ENCODE measurements at regions not wholly inside any gene's neighbourhood (a gene's known extent, or its start where the extent isn't known, plus 50 kb on each side); places are given as distances from the start of the nearest gene placed in this dataset.
"Not testable (repeated sequence)": the region's sequence is repeated elsewhere in the genome, so short reads cannot be mapped to it uniquely, and the experiment has no call there.

DNA sequence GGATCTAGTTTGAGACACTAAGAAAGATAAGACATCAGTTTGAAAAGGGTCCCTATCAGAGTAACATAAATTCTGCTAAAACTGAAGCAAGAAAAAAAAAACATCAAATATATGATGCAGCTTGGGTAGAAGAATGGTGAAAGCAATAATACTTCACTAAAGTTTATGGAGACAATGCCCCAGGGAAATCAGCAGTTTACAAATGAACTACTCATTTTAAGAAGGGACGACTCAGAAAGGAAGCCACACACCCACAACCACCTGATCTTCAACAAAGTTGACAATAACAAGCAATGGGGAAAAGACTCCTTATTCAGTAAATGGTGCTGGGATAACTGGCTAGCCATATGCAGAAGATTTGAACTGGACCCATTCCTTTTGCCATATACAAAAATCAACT, 143.5 kb downstream of the TPBG start:
- intact Hi-C loops (cut with micrococcal nuclease), result no loop called here

DNA sequence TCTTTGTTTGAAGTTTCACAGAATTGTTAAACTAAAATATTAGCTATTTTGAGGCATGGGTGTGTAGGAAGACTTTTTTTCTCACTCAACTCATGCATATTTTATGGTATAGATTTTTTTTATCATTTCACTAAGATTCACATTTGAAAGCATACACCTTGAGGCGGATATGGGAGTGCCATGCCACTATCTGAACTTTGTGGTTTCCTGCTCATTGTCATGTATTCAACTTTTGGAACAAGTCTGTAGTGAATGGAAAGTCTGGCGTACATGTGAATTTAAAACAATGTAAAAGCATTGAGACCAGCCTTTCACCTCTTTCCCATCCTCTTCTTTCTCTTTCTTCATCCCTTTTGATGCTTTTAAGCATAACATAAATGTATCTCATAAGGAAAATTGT, 147.9 kb downstream of the TPBG start:
- intact Hi-C loops (cut with micrococcal nuclease), result no loop called here

DNA sequence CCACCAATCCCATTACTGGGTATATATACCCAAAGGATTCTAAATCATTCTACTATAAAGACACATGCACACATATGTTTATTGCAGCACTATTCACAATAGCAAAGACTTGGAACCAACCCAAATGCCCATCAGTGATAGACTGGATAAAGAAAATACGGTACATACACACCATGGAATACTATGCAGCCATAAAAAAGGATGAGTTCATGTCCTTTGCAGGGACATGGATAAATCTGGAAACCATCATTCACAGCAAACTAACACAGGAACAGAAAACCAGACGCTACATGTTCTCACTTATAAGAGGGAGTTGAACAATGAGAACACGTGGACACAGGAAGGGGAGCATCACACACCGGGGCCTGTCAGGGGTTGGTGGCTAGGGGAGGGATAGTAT, 154.3 kb downstream of the TPBG start:
- intact Hi-C loops (cut with micrococcal nuclease), result not testable (repeated sequence)

DNA sequence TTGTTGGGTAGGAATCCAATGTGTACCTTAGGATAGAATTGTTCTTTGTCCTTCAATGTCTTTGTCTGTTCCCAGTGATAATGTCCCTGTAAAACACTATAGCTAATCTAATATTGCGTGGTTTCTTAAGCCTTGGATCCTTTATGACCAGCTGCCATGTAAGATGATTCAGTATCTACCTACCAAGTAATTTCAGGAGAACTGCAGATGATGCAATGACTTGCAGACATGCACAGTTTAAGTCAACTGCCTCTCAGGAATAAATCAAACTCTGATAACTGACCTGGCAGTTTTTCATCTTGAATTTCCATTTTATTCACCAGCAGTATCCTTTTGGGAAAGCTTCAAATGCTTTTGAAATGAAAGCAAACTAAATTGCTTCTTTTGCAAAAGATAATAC, 157.8 kb downstream of the TPBG start:
- intact Hi-C loops (cut with micrococcal nuclease), result no loop called here

DNA sequence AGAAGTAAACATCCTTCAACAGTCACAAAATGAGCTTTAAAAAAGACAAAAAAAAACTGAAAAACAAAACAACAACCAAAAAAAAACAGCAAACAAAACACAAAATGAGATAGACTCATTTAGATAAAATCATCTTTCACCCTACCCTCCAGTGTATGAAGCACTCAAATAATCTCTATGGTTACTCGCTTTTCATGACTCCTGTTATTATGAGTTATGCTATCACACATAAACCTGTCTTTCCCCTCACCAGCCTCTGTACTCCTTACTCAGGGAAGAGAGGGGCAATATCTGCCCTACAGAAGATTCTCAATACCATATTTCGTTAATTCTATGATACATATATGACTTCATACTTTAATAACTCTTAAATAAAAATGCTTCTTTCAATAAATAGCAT, 158.2 kb downstream of the TPBG start:
- intact Hi-C loops (cut with micrococcal nuclease), result no loop called here

DNA sequence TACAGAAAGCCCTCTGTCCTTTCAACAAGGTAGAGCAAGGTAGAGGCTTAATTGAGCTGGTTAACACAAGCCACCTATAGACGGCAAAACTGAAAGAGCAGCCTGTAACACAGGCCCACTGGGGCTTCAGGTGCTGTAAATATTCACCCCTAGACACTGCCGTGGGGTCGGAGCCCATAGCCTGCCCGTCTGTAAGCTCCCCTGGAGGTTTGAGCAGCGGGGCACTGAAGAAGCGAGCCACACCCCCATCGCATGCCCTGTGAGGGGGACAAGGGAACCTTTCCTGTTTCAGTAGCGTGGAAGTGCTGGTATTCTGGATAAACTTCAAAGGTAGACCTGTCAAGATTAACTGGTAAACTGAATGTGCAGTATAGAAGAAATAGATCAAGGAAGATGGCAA, 160.4 kb downstream of the TPBG start:
- intact Hi-C loops (cut with micrococcal nuclease), result no loop called here

DNA sequence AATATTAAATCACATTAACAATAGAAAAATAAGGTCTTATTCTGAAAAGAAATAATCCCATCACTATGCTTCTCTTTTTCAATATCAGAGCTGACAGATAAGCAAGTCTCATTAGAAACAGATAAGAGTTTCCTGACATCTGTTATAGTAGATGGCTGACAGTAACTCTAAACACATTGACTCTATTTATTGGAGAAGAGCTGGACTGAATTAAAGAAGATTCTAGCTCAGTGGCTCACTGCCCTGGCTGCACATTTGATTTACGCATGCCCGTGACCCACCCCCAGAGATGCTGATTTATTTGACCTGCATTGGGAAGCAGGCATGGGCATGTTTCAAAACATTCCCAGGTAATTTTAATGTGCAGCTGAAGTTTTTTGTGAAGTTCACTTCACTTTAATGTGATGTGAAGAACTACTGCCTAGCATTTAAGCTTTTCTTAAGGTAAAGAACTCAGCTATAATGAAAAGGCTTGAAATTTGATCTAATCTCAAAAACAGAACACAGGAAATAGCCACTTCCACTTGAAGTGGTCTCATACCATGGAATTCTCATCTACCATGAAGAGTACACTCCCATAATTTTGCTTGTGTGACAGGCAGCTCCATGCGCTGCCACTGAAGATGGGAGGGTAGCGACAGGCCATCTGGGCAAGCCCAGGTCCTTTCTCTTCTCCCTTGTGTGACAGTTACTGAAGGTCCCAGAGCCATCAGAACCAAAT, 162.3 kb downstream of the TPBG start:
- intact Hi-C loops (cut with micrococcal nuclease), result no loop called here

DNA sequence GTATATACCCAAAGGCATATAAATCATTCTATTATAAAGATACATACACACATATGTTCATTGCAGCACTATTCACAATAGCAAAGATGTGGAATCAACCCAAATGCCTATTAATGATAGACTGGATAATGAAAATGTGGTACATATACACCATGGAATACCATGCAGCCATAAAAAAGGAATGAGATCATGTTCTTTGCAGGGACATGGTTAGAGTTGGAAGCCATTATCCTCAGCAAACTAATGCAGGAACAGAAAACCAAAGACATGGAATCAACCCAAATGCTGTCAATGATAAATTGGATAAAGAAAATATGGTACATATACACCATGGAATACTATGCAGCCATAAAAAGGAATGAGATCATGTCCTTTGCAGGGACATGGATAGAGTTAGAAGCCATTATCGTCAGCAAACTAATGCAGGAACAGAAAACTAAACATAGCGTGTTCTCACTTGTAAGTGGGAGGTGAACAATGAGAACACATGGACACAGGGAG, 166.4 kb downstream of the TPBG start:
- intact Hi-C loops (cut with micrococcal nuclease), result not testable (repeated sequence)

DNA sequence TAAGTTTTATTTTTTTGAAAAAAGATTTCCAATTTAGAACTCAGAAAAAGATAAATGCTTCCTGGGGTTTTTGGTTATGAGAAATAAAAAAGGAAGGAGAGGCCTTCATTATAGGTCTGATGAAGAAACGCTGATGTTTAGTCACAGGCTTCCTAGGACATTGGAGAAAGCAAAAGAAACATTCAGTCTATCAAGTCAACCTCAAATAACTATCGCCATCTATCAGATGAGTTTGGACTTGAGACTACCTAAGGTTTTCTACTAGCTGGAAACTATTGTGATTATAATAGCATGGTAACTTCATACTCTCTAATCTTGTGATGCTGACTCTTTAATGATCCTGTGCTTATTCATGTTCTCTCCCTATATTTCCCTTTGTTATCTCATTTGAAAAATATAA, 171.3 kb downstream of the TPBG start:
- intact Hi-C loops (cut with micrococcal nuclease), result no loop called here

DNA sequence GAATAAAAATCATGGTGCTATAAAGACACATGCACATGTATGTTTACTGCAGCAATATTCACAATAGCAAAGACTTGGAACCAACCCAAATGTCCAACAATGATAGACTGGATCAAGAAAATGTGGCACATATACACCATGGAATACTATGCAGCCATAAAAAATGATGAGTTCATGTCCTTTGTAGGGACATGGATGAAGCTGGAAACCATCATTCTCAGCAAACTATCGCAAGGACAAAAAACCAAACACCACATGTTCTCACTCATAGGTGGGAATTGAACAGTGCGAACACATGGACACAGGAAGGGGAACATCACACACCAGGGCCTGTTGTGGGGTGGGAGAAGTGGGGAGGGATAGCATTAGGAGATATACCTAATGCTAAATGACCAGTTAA, 185.9 kb downstream of the TPBG start:
- intact Hi-C loops (cut with micrococcal nuclease), result not testable (repeated sequence)

DNA sequence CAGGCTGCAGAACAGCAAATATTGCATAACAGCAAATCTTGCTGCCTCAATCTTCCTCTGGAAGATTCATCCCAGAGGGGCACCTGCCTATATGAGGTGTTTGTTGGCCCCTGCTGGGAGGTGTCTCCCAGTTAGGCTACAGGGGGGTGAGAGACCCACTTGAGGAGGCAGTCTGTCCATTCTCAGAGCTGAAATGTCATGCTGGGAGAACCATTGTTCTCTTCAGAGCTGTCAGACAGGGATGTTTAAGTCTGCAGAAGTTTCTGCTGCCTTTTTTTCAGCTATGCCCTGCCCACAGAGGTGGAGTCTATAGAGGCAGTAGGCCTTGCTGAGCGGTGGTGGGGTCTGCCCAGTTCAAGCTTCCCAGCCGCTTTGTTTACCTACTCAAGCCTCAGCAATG, 187.7 kb downstream of the TPBG start:
- intact Hi-C loops (cut with micrococcal nuclease), result not testable (repeated sequence)

DNA sequence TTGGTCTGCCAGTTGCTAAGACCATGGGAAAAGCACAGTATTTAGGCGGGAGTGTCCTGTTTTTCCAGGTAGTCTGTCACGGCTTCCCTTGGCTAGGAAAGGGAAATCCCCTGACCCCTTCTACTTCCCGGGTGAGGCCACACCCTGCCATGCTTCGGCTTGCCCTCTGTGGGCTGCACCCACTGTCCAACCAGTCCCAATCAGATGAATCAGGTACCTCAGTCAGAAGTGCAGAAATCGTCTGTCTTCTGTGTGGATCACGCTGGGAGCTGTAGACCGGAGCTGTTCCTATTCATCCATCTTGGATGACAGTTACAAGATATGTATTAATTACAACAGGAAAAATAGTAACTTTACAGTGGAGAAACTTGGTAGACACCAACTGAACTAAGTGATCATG, 188.2 kb downstream of the TPBG start:
- intact Hi-C loops (cut with micrococcal nuclease), result no loop called here

DNA sequence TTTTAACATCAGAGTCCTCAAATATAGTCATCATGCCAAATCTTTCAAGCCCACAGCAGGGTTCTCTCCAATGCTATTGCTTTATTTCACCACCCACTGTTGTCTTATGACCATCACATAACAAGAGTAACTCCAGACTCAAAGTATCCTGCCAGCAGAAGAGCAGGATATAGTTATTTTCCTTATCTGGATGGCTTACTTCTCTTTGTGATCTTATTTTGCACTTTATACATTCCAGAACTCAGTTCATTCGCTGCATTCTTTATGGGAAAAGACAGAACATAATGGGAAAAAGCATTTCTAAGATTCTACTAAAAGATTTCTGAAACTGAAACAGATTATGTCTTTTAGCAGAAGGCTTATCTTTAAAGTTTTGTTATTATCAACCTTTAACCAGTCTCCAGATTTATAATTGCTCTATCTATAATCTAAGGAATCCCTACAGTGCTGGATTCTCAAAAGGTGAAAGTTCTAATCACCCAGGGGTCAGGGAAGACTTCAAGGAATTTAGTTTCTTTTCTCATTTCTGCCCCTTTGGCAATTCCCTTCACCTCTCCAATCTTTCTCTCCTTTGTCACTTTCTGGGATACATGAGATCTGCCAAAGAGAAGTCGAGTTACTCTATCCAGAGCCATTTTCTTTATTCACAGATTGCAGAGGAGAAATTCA, 190.4 kb downstream of the TPBG start:
- intact Hi-C loops (cut with micrococcal nuclease), result no loop called here

DNA sequence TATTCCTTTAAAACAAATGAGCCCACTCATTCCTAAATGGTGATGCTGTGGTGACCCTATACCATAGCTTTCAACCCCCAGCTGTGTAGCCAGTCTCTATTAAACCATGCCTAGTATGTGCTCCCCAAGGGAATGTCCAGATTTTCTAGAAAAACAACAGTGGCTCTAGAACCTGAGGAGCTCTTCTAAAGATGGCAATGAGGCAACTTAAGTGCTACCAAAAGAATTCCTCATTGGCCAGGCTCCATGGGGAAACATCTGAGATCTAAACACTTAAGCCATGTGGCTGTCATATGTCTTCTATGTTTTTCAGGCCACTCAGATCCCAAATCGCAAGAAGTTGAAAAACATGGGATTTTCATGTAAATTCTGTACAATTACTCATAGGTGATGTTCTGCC, 191.0 kb downstream of the TPBG start:
- intact Hi-C loops (cut with micrococcal nuclease), result no loop called here

DNA sequence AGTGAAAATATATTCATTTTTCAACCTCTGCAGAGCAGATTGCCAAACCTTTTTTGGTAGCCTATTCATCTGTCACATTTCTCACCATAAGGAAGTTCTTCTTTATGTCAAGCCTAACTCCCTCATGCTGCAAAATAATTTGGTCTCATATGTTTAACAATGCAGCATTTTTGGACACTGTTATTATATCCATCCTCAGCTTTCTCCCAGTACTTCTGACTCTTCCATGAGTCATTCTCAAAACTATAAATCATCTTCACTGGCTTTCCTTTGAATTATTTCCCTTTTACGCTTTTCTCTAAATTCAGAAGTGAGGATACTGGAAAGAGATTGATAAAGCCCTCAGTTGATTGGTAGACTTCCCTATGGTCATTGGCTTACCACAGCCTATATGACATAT, 192.2 kb downstream of the TPBG start:
- intact Hi-C loops (cut with micrococcal nuclease), result no loop called here

DNA sequence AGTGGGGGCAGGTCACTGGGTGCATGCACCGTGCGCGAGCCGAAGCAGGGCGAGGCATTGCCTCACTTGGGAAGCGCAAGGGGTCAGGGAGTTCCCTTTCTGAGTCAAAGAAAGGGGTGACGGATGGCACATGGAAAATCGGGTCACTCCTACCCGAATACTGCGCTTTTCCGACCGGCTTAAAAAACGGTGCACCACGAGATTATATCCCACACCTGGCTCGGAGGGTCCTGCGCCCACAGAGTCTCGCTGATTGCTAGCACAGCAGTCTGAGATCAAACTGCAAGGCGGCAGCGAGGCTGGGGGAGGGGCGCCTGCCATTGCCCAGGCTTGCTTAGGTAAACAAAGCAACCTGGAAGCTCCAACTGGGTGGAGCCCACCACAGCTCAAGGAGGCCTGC, 194.9 kb downstream of the TPBG start:
- intact Hi-C loops (cut with micrococcal nuclease), result not testable (repeated sequence)

DNA sequence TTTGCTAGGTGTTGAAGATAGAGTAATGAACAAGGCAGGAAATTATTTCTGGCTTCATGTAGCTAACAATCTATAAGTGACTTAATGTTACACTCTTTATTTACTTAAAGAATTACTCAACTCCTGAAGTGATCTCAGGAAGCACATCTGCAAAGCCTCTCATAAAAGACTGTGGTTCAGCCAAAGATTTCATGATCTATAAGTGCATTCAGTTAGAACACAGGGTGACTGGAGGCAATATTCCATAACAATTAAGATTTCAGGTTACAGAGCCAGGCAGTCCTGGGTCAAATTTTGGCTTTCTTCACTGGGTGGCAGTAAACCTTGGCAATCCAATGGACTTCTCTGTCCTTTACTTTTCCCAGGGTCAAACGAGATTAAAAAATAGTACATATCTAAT, 204.0 kb downstream of the TPBG start:
- intact Hi-C loops (cut with micrococcal nuclease), result no loop called here

DNA sequence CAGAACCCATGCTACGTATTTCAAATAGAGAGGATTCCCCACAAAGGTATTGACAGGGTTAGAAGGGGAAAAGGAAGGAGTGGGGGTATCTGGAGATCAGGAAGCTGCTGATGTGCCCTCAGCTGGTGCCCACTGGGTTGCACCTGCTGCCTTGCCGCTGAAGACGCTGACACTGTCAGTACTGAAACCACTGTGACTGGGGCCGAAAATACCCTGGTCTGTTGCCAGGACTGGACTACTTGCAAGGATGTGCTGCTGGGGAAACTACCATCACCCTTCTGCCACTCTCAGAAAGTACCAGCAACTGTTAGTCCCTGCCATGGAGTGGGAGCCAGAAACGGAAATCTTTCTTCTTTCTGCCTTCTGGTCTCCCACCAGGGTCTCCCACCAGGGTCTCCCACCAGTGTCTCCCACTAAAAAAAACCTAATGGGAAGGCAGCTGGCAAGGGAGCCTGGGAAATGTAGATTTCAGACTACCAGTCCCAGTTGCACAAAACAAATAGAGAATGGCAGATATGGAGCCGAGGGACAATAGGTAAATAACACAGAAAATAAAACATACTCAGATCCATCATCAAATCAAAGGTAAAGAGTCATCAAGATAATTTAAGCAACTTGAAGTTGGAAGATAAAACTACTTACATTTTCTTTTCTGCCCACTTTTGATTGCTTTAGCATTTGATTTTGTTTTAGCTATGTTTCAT, 204.8 kb downstream of the TPBG start:
- intact Hi-C loops (cut with micrococcal nuclease), result no loop called here

DNA sequence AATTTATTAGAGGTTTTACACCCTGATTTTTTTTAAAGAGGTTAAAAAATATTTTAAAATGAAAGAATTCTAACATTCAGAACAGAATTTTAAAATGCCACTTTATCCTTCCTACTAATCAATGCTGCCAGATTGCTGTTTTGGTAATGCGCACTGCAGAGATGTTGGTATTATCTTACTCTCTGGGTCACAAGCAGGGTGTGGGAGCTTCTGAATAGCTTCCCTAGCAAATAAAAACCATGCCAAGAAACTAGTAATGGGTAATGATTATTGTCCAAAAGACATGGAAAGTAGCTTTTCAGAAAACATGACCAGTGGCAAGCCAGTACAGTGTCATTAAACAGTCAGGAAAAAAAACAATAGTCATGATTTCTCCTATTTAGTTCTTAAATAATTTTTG, 205.4 kb downstream of the TPBG start:
- intact Hi-C loops (cut with micrococcal nuclease), result no loop called here

DNA sequence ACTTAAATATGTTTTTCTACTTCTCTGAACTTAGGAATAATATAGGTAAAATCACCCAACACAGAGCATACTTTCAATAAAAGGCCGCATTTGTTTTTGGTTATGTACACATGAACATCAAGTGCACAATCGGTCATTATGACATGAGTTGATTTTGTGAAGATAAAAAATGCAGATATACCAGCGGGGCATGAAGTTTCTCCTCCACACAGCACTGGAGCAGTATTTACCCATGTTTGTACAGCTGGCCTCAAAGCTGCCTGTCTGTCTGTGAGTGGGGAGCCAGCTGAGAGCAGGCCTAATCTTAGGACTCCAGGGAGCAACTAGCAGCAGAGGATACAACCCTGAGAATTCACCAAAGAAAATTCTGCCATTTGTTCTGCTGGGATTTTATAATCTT, 206.5 kb downstream of the TPBG start:
- intact Hi-C loops (cut with micrococcal nuclease), result no loop called here

DNA sequence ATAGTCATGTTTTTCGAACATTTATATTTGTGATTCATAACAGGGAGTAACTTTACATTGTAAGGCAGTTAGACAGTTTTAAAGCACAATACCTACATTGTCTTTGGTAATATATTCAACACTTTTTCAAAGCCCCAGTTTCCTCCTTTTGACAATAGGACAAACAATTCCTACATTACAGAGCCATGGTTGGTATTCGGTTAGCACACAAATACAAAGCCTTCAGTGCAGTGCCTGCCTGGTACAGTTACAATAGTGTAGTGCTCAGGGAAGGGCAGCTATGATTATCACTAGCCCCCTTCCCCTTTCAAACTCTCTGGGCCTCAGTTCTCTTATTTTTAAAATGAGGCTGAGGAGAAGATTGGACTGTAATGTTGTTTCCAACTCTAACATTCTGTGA, 207.8 kb downstream of the TPBG start:
- intact Hi-C loops (cut with micrococcal nuclease), result no loop called here

DNA sequence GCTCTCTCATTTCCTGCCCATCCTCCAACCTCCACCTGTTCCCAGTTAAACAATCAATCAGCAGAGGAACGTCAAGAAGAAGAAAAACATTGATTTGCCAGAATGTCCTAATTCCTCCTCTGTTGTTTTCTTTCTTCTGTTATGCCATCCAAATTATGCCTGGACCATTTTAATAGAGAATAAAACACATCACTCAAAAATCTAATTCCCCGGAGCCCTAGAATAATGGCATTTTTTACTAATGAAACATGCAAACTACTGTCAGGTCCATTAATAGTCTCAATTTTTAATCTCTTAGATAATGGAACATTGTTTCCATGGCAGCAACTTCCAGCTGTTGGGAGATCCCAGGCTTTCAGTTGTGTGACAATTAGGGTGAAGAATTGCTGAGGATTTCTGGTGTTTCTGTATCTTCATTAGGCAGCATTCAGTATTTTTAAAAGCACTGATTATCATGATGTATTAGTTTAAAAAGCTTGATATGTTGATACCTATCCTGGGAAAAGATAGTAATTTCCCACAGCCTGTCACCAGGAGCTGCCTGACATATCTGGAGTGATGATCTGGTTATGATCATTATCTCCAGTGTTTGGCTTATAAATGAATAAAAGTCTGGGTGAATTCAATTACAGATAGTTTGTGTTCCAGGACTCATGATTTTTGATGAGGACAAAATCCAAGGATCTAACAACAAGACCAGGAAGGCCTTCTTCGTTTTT, 209.8 kb downstream of the TPBG start:
- intact Hi-C loops (cut with micrococcal nuclease), result no loop called here

All from T-helper 2 cell treated with Interferon-gamma antibody and Interleukin-4, amounts not matched to agents 100 ng/mL and 5 ng/mL, for 36 hours (primary cell).